Esophagus squamous epithelium (tissue), 5 donors: ENCODE measurements at regions not wholly inside any gene's neighbourhood (a gene's known extent, or its start where the extent isn't known, plus 50 kb on each side); places are given as distances from the start of the nearest gene placed in this dataset.
A peak's percentile ranks its signal among the peaks of the same experiment; 100 is the strongest.

ENCODE experiments used
- DNase-seq: peaks from one replicate; lab custom pipeline; 2025; lab: John Stamatoyannopoulos, UW
- H3K27ac ChIP-seq, 4 donors: fragments of 200-600 bp; sonication (generic); one replicate each; pipeline ENCODE4 v1.5.1; 2016 to 2019; ENCODE audit warnings: mild to moderate bottlenecking in 1 of 4
- H3K27me3 ChIP-seq, 4 donors: fragments of 200-600 bp; sonication (generic); 1 replicate in 3 of 4; 2 replicates in 1 of 4; pipeline versions ENCODE4 v1.5.1 to v1.6.0; 2017 to 2021; ENCODE audit warnings: antibody characterized with exemption in 1 of 4
- H3K36me3 ChIP-seq, 3 donors: fragments of 200-600 bp; sonication (generic); one replicate each; pipeline ENCODE4 v1.5.1; 2016 to 2019
- H3K4me1 ChIP-seq, 3 donors: fragments of 200-600 bp; sonication (generic); one replicate each; pipeline ENCODE4 v1.5.1; 2017 to 2019
- H3K4me3 ChIP-seq, 4 donors: fragments of 200-600 bp; sonication (generic); 1 replicate in 3 of 4; 2 replicates in 1 of 4; pipeline ENCODE4 v1.5.1; 2016 to 2019; ENCODE audit warnings: mild to moderate bottlenecking in 2 of 4, moderate library complexity in 1 of 4
- H3K9me3 ChIP-seq, 3 donors: fragments of 200-600 bp; sonication (generic); one replicate each; pipeline ENCODE4 v1.5.1; 2016 to 2019
- POLR2A ChIP-seq, 4 donors: fragments of 450-650 bp; IDR thresholded peaks; one replicate each; pipeline ENCODE4 v1.6.1; 2017; ENCODE audit warnings: antibody characterized with exemption in 4 of 4, mild to moderate bottlenecking in 4 of 4, moderate library complexity in 3 of 4
- WGBS, 2 donors: methylation state at CpG; one replicate each; pipeline ENCODE4 v1.1.5; 2018; 5-methylcytosine and 5-hydroxymethylcytosine counted together
- intact Hi-C: fragments of 100-400 bp; cut with DNase I; formaldehyde crosslinking; loops from one replicate; pipeline ENCODE4 v1.15.0; 2022
- TF ChIP-seq, protein P1 (sequence below), 6 experiments: fragments of 450-650 bp in 4 of 6; fragments of 200-600 bp in 2 of 6; sonication (generic) in 2 of 6; IDR thresholded peaks; one replicate each; pipeline ENCODE4 v1.5.1; 2016 to 2019; ENCODE audit warnings: antibody characterized with exemption in 6 of 6, mild to moderate bottlenecking in 4 of 6, moderate library complexity in 4 of 6
- donor health status: DM: yes; HTN: yes; CAD: no.

DNA sequence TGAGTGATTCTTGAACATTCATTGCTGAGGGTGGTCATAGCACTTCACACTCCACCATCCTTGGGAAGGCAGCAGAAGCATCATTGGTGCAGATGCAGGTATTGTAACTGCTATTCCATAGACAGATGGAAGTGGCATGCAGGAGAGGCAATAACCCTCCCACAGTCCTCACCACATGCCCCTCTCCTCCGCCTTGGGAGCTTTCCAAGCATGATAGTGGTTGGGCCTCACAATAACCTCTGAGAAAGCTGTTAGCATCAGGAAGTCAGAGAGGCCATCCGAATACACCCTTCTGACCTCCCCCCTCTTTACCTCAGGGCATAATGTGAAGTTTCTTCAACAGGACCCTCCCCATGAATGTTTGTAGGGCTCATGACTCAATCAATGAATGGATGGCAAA is 177.9 kb downstream of the KATNAL1 start:
- Histone ChIP-seq H3K27me3 (no peaks in the 10 kb centered on the region), H3K27ac (no peak overlapping the region), H3K4me1 (peaks cover 0 to 41% (median 11%) of the 10 kb centered on the region in 3 donors), H3K36me3 (no peaks in the 10 kb centered on the region), H3K9me3 (no peaks in the 10 kb centered on the region), H3K4me3 (no peak overlapping the region)
- intact Hi-C loops, result no loop called here
- WGBS, 2 donors, result 76 to 86% methylated on average over 2 of the region's 2 CpGs
- no peak for DNase-seq
- TF ChIP-seq, protein P1, sequence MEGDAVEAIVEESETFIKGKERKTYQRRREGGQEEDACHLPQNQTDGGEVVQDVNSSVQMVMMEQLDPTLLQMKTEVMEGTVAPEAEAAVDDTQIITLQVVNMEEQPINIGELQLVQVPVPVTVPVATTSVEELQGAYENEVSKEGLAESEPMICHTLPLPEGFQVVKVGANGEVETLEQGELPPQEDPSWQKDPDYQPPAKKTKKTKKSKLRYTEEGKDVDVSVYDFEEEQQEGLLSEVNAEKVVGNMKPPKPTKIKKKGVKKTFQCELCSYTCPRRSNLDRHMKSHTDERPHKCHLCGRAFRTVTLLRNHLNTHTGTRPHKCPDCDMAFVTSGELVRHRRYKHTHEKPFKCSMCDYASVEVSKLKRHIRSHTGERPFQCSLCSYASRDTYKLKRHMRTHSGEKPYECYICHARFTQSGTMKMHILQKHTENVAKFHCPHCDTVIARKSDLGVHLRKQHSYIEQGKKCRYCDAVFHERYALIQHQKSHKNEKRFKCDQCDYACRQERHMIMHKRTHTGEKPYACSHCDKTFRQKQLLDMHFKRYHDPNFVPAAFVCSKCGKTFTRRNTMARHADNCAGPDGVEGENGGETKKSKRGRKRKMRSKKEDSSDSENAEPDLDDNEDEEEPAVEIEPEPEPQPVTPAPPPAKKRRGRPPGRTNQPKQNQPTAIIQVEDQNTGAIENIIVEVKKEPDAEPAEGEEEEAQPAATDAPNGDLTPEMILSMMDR (IDR thresholded peaks at IDR 0.05), result no peak
- no peak for TF ChIP-seq POLR2A (IDR thresholded peaks at IDR 0.05)

DNA sequence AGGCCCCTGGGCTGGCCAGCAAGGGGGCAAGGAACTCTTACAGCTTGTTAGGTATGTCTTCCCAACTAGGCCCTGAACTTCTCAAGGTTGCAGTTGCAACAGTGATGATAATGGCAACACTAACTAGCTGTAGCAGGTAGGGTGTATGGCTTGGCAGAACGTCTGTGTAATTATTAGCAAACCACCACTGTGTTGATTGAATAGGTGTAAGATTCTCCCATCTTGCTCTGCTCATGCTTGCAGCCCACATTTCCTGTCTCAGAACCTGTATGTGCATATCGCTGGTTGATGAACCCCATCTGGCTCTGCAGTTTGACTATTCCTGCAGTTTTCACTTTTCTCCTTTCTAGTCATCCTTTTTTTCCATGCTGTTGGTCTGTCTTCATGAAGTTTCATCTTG is 178.8 kb downstream of the KATNAL1 start:
- Histone ChIP-seq H3K36me3 (no peaks in the 10 kb centered on the region), H3K9me3 (no peaks in the 10 kb centered on the region), H3K4me3 (no peak overlapping the region), H3K4me1 (peaks cover 0 to 35% (median 11%) of the 10 kb centered on the region in 3 donors), H3K27ac (no peak overlapping the region), H3K27me3 (no peaks in the 10 kb centered on the region)
- intact Hi-C loops, result no loop called here
- DNase-seq, result no peak
- TF ChIP-seq, protein P1 (IDR thresholded peaks at IDR 0.05), result no peak
- WGBS, 2 donors, result 72 to 89% methylated on average over 2 of the region's 2 CpGs

DNA sequence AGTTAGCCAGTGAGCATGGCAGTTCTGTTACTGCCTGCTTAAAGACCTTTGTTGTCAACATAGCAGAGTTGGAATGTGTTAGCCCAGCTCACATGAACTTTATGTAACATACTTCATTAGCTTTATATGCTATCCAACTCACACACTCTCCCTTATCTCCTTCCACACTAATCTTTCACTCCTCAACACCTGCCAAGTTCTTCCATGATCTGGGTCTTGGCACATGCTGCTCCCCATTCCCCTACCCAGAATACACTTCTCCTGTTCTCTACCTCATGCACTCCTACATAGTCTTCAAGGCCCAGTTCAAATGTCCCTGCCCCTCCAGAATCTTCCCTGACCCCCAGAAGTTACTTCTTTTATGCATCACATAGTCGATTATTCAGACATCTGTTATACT is 179.3 kb downstream of the KATNAL1 start:
- Histone ChIP-seq H3K27me3 (no peaks in the 10 kb centered on the region), H3K4me1 (peaks cover 0 to 30% (median 11%) of the 10 kb centered on the region in 3 donors), H3K4me3 (no peak overlapping the region), H3K27ac (no peak overlapping the region), H3K36me3 (no peaks in the 10 kb centered on the region), H3K9me3 (no peaks in the 10 kb centered on the region)
- DNase-seq, result no peak
- intact Hi-C loops, result no loop called here
- no peak for TF ChIP-seq POLR2A (IDR thresholded peaks at IDR 0.05)
- TF ChIP-seq, protein P1 (IDR thresholded peaks at IDR 0.05), result no peak
- WGBS, 2 donors, result 67 to 71% methylated on average over 1 of the region's 1 CpG

DNA sequence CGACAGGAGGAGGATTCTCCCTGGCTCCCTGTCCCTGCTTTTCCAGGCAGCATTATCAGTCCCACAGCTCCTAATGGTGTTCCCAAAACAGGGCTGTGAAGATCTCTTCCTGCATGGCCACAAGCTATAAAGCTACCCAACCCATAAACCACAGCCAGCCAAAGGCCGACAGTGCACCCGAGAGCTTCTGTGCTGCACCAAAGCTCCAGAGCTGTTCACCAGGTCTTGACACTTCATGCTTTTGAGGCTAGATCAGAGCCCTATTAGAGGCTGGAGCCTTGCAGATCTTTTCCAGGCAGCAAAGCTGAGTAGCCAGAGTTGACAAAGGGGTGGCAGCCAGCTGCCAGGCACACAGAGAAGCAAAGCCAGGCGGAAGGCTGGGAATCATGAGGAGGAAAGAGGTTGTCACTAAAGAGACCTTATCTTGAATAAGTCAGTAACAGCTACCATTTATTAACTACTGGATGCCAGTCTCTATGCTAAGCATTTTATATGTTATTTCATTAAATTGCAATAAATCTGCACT is 180.4 kb downstream of the KATNAL1 start:
- WGBS, 2 donors, result 80 to 87% methylated on average over 3 to 4 of the region's 4 CpGs
- H3K36me3 ChIP-seq, result no peaks in the 10 kb centered on the region
- intact Hi-C loops, result no loop called here
- no peaks in the 10 kb centered on the region for H3K27me3 ChIP-seq
- peak overlapping the region in 2 of 4 donors; percentile 34 to 72 for H3K27ac ChIP-seq
- TF ChIP-seq, protein P1 (IDR thresholded peaks at IDR 0.05), result no peak
- no peak for TF ChIP-seq POLR2A (IDR thresholded peaks at IDR 0.05)
- H3K4me1 ChIP-seq, result peaks cover 0 to 22% (median 6%) of the 10 kb centered on the region in 3 donors
- DNase-seq, result no peak
- H3K4me3 ChIP-seq, result no peak overlapping the region
- no peaks in the 10 kb centered on the region for H3K9me3 ChIP-seq

DNA sequence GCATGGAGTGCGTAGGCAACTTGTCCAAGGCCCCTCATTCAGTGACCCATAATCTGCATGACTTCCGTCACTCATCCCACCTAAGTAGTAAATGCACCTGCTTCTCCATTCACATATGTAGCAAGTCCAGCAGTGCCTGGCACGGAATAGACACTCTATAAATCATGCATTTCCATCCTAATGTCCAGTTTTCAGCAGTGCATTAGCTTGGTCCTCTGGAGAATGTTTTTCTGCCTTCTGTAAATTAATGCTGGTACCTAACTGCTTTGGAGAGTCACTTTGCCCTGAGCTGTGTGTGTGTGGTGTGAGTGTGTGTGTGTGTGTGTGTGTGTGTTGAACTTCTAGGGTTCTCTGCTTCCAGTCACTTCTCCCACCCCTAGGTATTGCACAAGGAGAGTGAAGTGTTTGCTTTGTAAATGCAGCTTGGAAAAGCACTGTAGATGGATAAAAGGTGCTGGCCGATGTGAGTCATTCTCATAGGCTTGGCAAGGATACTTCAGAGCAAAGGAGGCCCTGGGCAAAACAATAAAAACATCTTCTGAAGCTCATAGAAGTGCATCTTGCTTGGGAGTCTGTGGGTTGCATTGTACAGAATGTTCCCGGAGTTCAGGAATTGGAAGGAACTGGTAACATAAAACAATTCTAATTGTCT is 181.8 kb downstream of the KATNAL1 start:
- WGBS, 2 donors, result 10 to 33% methylated on average over 5 of the region's 5 CpGs
- intact Hi-C loops, result no loop called here
- no peak for TF ChIP-seq POLR2A (IDR thresholded peaks at IDR 0.05)
- TF ChIP-seq, protein P1 (IDR thresholded peaks at IDR 0.05), result no peak
- Histone ChIP-seq H3K36me3 (no peaks in the 10 kb centered on the region), H3K27ac (peak overlapping the region in 2 of 4 donors; percentile 40 to 72), H3K4me3 (no peak overlapping the region), H3K4me1 (peaks cover 0 to 22% (median 6%) of the 10 kb centered on the region in 3 donors), H3K27me3 (no peaks in the 10 kb centered on the region), H3K9me3 (no peaks in the 10 kb centered on the region)
- DNase-seq, result no peak
